Iris pigment epithelial cell (primary cell): ENCODE measurements at regions not wholly inside any gene's neighbourhood (a gene's known extent, or its start where the extent isn't known, plus 50 kb on each side); places are given as distances from the start of the nearest gene placed in this dataset.

Experiments used
- DNase-seq: peaks from one replicate; pipeline ENCODE4 v3.0.0-alpha.2; 2011; ENCODE audit warnings: low read depth

DNA sequence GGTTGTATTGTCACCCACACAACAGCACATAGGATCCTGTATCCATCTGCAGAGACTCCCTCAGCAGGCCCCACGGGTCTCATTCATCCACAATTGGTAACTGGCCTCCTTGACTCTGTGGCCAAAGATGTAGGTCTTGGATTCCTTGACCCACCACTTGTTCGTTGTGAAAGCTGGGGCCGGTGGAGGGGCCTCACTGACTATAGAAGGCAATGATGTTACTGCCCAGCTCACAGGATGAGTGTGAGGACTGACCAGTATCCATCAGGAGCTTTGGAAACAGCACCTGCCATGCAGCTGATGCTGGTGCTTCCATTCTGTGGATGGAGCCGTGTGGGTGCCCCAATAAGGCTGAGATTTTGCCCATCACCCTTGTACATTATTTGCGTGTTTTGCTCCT lies 615.7 kb downstream of the BRD1 start:
- no peak for DNase-seq

DNA sequence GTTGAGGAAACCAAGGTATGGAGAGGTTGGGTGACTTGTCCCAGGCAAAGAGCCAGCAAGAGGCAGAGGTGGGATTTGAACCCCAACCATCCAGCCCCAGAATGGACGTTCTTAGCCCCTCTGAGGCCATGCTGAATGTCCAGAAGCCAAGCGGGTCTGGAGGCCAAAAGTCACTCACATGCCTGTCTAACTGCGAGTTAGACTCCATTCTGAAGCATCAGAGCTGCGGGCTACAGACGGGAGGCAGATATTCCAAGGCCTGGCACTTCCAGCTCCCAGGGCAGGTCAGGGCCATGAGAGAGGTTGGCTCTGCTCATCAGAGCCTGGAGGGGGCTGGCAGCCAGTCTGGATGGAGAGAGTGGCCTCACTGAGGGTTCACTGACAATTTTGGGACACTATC lies 616.5 kb downstream of the BRD1 start:
- no peak for DNase-seq

GRCh38 chr22:49210606-49211005 lies 617.1 kb downstream of the BRD1 start:
- no peak for DNase-seq

GRCh38 chr22:49209452-49210195 lies 618.0 kb downstream of the BRD1 start:
- DNase-seq = no peak

DNA sequence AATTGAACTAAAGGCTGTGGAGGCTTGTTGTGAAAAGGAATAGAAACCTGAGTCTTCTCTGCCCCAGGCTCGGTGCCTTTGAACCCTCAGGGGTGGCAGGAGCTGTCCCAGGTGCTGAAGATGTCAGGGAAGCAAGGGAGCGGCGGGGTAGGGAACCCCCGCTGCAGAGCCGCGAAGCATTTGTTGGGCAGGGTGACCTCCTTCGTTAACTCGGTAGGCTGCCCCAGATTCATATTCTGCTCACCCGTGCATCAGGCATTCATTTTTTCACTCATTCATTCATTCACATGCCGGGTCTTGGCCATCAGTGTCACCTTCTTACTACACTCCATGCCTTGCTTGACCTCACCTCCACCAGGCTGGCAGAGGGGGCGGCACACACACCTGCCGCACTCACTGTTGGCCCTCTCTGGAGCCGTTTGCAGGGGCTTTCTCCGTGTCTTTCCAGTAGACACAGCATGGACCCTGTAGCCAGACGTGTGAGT lies 618.9 kb downstream of the BRD1 start:
- no peak for DNase-seq

- no peak for DNase-seq
Measured at GRCh38 chr22:49208004-49208402, 619.7 kb downstream of the BRD1 start.

DNA sequence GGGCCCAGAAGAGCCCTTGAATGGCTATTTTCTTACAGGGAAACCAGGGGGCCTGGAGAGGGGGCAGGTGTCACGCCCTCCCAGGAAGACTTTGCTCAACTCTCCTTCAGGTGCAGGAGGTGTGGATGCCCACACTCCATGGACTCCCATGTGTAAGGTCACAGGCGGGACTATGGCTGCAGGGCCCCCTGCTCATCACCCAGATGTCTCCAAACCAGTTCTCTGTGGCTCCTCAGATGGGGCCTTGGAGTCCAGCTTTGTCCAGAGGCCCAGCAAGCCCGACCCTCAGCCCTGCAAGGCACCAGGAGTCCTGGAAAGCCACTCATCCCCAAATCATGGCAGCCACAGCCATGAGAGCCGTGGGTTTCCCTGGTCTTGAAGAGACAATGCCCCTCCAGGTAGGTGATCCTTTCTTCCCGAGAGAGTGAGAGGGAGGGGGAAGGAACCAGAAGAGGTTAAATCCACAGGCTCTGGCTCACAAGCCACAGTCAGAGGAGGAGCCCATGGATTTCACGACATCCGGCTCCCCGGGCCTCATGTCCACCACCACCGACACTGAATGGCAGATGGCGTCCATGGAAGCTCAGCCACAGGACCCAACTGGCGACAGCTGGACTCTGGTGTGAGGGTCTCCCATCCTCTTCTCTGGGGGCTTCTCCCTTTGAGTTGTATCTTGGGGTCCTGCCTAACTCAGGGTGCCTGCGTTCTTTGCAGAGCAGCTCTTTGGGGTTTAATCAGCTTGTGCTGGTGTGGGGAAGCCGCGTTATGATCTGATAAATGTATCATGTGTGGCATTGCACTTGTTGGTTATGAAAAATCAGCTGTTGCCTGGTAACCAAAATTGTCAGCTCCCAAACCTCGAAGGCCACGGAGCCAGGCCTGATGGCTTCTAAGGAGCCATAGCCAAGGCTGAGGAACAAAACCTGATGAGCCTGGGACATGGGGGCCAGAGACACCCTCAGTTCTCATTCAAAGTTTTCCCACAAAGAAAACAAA lies 620.4 kb downstream of the BRD1 start:
- DNase-seq = no peak

DNA sequence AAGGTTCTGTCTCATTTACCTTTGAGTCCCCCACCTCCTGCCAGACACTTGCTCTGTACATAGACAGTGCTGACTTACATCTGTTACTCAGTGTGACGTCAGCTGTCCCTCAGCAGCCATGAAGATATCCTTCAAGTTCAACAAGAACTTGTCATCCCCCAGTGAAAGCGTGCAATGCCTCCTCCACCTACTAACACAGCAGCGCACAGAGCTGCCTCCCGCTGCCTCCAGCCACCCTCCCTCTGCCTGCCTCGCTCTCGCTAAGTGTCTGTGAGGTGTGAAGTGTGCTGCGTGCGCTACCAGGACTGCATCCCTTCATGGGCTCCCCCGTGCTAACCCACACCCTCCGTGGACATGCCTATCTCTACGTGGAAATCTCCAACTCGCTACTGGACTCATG lies 621.4 kb downstream of the BRD1 start:
- no peak for DNase-seq

DNA sequence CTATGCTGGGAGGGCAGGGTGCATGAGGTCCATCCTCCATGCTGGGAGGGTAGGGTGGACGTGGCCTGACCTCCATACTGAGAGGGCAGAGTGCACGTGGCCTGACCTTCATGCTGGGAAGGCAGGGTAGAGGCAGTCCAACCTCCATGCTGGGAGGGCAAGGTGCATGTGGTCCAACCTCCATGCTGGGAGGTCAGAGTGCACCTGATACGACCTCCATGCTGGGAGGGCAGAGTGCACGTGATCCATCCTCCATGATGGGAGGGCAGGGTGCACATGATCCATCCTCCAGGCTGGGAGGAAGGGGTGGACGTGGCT lies 622.2 kb downstream of the BRD1 start:
- DNase-seq = no peak

DNA sequence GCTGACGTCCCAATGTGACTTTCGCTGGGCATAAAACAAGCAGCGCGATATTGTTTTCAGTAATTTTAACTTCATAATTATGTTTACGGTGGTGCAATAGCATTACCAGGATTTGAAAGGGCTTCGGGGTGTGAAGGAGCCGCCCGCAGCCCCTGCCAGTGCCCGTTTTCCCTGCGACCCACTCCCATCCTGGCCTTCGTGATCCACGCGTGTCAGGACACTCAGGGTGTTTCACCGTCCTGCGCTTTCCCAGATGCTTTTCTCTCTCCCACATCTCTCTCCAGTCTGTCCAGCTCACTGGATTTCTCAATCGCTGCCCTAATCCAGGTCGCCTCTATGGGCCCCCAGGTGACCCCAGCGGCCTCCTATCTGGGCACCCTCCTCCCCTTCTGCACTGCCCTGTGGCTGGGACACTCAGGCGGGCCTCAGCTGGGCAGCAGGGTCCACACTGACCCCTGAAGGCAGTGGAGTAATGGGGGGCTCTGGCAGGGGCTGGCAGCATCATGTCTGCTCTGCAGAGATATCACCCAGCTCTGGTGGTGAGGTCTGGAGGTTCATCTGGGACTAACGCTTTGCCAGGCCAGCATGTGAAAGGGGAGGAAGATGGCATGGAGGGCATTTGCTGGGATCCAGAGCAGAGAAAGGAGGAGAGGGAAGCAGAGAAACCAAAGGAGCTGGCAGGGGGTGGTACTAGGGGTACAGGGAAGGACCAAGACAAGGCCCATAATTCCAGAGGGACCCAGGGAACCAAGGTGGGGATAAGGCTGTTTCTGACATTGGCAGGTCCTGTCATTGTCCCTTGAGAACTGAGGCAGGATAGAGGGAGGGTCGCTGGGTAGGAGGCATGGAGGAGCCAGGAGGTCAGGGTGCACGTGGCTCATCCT lies 622.8 kb downstream of the BRD1 start:
- DNase-seq = no peak

DNA sequence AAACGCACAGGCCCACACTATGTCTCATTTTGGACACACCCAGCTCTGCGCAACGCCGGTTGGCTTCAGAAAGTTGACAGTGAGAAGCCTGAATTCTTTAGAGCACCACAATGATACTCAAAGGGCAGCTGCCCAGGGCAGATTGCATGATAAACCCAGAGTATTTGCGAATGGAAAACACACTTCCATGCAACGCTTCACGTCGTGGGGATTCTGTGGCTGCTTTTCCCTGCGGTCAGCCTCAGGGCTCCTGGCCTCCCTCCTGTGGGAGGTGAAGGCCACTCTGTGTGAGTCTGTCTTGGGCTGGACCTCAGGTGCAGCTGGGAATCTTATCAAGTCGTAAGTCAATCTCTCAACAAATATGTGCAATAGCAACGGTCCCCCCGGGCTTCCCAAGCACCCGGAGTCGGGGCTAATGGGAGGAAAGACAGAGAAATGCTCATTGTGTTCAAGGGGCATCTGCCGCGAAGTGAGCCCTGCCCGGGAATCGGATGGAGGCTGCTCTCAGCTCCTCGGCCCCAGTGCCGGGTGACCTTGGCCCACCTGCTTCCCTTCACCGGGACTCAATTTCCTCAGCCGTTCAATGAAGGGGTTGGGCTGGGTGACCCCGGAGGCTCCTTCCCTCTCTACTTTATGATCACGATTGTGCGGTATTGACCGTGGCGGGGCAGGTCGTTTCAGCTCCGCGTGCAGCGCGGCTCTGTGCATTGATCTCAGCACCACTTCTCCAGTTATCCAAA lies 623.6 kb downstream of the BRD1 start:
- no peak for DNase-seq

DNA sequence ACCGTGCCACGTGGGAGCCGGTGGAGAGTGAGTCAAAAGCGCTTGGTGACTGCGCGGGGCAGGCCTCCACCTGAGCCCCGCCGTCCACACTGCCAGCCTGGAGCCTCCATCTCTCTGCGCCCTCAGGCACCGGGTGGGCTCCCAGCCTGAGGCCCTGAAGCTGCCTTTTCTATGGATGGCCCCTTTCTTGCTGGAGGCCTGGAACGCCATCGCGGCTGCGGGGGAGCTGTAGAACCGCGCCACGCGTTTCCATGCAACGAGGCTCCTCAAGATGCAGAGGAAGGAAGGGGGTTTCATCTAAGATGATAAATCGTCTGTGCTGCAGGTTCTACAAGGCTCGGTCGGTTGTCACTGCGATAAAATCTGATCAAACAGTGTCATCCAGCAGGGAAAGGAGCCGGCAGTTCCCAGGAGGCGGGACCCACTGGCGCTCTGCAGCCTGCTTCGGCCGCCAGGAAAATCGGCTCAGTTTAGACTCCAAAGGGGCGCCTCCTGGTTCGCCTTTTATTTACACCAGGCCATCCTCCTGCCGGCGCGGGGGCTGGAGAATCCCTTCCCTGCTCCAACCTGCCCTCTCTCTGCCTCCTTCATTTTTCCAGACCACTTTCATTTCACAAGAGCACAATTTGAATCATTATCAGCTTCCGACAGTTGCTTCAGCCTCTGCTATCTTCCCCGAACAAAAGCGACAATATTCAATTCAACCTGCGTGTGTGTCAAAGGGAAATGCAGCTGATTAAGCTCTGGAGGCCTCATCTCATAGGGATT lies 624.4 kb downstream of the BRD1 start:
- no peak for DNase-seq

DNA sequence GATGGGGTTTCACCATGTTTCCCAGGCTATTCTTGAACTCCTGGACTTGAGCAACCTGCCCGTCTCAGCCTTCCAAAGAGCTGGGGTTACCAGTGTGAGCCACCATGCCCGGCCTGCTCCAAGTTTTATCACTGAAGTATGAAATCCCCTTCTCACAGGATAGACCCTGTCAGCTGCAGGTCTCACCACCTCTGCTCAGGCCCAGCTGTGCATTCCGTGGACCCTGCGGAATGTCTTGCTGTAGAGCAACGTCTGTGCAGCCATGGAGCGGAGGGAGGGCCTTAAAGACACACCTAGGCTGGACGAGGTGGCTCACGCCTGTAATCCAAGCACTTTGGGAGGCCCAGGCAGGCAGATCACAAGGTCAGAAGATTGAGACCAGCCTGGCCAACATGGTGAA lies 625.4 kb downstream of the BRD1 start:
- no peak for DNase-seq

DNA sequence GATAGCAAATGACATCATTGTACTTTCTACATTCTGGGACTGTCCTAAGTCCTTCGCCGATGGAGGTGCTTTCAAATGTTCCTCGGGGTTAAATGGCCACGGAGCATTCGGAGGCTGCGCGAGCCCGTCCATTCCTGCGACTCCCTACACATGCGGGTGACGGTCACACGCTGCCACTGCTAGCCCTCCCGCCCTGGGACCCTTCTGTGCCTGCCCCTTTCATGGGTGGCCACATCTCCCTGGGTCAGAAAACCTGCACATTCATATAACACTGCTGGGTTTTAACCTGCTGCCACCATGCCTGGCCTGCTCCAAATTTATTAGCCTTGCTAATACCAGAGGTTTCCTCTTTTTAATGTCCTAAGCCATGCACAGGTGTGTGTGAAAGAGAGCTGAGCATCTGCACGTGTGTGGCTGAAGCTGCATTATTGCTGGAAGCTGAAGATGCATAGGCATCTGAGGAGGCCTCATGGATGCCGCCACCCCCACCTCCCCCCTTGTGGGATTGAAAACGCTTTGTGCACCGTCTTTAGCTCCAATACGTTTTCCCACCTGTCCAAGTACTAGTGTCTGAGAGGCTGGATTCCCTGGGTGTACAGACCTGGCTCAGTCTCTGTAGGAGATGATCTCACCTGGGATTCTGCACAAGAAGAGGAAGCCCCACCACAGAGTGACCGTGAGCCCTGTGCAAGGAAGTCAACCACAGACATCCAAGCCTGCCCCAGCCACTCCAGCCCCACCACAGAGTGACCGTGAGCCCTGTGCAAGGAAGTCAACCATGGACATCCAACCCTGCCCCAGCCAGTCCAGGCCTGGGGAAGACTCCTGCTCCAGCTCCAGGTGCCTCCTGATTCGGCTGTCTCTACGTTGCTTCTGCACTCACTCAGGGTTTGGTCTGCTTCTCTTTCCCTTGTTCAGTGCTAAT lies 626.4 kb downstream of the BRD1 start:
- no peak for DNase-seq

DNA sequence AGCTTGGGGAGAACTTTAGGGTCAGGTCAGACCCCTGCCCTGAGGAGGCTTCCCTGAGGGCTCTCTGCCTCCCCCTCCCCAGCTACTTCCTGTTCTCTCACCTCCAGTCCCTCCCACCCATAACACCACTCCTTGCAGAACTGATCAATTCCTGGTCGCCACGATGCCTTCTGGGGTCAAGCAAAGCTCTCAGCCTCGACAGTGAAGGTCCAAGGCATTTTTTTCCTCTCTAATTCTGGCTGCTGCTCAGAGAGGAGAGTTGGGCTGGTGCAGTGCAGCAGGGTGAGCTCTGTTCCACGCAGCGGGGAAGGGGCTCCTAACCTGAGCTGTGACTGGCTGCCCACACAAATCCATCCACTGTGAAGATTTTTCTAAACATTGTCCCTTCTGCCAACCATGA lies 628.4 kb downstream of the BRD1 start:
- DNase-seq = no peak

GRCh38 chr22:49198705-49199084 lies 629.0 kb downstream of the BRD1 start:
- no peak for DNase-seq

DNA sequence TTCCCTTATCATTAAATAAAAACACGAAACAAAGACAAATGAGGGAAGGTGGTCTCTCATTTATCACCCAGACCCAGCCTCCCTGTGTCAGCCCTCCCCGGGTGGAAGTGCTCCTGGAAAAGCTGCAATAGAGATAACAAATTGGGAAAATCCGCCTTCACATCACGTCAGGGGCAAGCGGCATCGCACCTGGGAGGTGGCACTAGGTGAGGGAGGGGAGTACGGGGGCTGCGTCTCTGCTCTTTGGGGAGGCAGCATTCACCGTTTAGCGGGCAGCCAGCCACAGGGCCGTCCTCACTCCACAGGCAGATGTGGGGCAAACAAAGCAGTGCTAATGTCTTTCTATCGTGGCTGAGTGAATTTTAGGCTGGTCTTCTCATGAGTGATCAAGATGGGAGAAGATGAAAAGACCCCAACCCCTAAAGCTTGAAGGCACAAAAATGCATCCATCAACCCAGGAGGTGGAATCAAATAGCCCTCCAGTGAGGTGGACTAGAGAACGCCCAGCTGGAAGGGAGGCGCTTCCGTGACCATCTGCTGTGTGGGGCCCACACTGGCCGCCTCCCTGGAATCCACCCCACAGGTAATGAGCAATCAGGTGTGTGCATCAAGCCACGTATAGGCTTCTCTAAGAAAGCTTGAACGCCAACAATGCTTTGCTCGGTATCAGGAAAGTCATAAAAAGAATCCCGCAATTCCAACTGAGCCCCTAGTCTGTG lies 629.5 kb downstream of the BRD1 start:
- DNase-seq = no peak

DNA sequence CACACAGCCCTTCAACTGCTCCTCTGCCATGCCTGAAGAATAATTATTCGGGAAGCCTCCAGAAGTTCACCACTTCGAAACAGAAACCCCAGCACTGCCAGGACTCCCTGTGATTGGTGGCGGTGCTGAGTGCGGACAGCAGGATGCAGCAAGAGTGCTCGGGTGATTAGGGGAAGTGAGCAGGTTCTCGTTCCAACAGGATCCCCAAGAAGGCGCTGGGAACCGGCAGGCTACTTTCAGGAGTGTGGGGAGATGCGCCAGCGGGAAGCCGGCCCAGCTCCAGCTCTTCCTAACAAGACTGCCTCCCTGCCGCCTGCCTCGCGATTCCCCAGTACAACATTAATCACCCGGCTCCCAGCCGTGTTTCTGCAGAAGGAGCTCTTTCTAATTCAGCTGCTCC lies 630.2 kb downstream of the BRD1 start:
- DNase-seq = no peak

- no peak for DNase-seq
Measured at GRCh38 chr22:49196046-49196511, 631.6 kb downstream of the BRD1 start.
